ENCODE measurements at regions not wholly inside any gene's neighbourhood (a gene's known extent, or its start where the extent isn't known, plus 50 kb on each side); places are given as distances from the start of the nearest gene placed in this dataset.

DNA sequence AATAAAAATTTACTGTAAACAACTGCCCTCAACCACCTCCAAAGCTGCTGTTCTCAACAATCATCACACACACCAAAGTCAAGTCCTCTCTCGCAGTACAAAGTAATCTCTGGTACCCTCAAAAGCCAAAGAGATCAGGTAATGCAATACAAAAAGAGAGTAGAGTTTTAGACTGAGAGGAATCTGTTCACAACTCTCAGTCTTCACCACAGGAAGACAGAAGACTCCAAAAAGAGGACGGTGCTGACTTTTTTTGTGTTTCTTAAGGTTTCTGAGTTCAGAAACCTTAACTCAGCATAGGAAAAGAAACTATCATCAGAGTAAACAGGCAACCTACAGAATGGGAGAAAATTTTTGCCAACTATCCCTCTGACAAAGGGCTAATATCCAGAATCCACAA lies 1072.3 kb upstream of the DIAPH2 start:
- Histone ChIP-seq H3K9me3 (no peaks in the 10 kb centered on the region), H3K27ac (no peak overlapping the region), H3K4me3 (no peak overlapping the region), H3K36me3 (no peaks in the 10 kb centered on the region), H3K4me1 (no peaks in the 10 kb centered on the region), H3K27me3 (no peaks in the 10 kb centered on the region)
- intact Hi-C loops (cut with DNase I; ENCODE audit: low total_unique reads) (no loop called here), in situ Hi-C loops (cut with MboI; ENCODE audit: low sequenced_read_pairs in 4 of 4) (no loop called here)
- ATAC-seq (no peak), DNase-seq (no peak)
- TF ChIP-seq POLR2A (IDR thresholded peaks at IDR 0.05), result no peak
- TF ChIP-seq, protein P1, sequence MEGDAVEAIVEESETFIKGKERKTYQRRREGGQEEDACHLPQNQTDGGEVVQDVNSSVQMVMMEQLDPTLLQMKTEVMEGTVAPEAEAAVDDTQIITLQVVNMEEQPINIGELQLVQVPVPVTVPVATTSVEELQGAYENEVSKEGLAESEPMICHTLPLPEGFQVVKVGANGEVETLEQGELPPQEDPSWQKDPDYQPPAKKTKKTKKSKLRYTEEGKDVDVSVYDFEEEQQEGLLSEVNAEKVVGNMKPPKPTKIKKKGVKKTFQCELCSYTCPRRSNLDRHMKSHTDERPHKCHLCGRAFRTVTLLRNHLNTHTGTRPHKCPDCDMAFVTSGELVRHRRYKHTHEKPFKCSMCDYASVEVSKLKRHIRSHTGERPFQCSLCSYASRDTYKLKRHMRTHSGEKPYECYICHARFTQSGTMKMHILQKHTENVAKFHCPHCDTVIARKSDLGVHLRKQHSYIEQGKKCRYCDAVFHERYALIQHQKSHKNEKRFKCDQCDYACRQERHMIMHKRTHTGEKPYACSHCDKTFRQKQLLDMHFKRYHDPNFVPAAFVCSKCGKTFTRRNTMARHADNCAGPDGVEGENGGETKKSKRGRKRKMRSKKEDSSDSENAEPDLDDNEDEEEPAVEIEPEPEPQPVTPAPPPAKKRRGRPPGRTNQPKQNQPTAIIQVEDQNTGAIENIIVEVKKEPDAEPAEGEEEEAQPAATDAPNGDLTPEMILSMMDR (IDR thresholded peaks at IDR 0.05 in 4 of 5, conservative IDR thresholded peaks at IDR 0.05 in 1 of 5), result no peak

- Histone ChIP-seq H3K4me1 (no peaks in the 10 kb centered on the region), H3K27ac (no peak overlapping the region), H3K4me3 (no peak overlapping the region), H3K27me3 (no peaks in the 10 kb centered on the region), H3K36me3 (no peaks in the 10 kb centered on the region), H3K9me3 (no peaks in the 10 kb centered on the region)
- TF ChIP-seq, protein P1 (IDR thresholded peaks at IDR 0.05 in 4 of 5, conservative IDR thresholded peaks at IDR 0.05 in 1 of 5), result no peak
- no peak for TF ChIP-seq POLR2A (IDR thresholded peaks at IDR 0.05)
- intact Hi-C loops (cut with DNase I; ENCODE audit: low total_unique reads), result no loop called here
- no peak for DNase-seq
- in situ Hi-C loops (cut with MboI; ENCODE audit: low sequenced_read_pairs in 4 of 4), result no loop called here
- no peak for ATAC-seq
These were observed 1062.4 kb upstream of the DIAPH2 start for GRCh38 chrX:95622200-95622599.

GRCh38 chrX:95626748-95627147 lies 1057.9 kb upstream of the DIAPH2 start:
- intact Hi-C loops (cut with DNase I; ENCODE audit: low total_unique reads) (no loop called here), in situ Hi-C loops (cut with MboI; ENCODE audit: low sequenced_read_pairs in 4 of 4) (no loop called here)
- no peaks in the 10 kb centered on the region for H3K9me3 ChIP-seq
- ATAC-seq (no peak), DNase-seq (no peak)
- H3K27ac ChIP-seq, result no peak overlapping the region
- H3K36me3 ChIP-seq, result no peaks in the 10 kb centered on the region
- TF ChIP-seq POLR2A (IDR thresholded peaks at IDR 0.05), result no peak
- TF ChIP-seq, protein P1 (IDR thresholded peaks at IDR 0.05 in 4 of 5, conservative IDR thresholded peaks at IDR 0.05 in 1 of 5), result no peak
- H3K27me3 ChIP-seq, result peaks cover 0 to 2% (median 0%) of the 10 kb centered on the region in 3 donors
- no peaks in the 10 kb centered on the region for H3K4me1 ChIP-seq
- no peak overlapping the region for H3K4me3 ChIP-seq

DNA sequence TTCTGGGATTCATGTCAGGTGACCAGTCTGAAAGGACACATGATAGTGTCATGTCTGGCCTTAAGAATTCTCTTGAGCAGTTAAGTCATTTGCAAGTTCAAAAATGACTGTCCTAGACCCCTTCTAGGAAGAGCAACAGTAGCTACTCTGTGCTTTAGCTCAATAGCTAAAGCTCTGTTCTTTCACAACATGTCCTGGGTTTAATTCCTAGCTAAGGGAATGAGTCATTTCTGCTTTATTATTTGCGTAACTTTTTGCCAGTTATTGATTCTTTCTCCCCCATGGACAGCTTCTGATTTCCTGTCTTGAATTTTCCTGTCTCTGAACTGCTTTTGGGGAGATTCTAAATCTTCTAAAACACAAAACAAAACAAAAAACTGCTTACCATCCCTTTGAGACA lies 1055.8 kb upstream of the DIAPH2 start:
- H3K36me3 ChIP-seq, result no peaks in the 10 kb centered on the region
- peaks cover 0 to 2% (median 0%) of the 10 kb centered on the region in 3 donors for H3K27me3 ChIP-seq
- no peak overlapping the region for H3K27ac ChIP-seq
- no peak for DNase-seq
- intact Hi-C loops (cut with DNase I; ENCODE audit: low total_unique reads), result no loop called here
- no peak for ATAC-seq
- H3K4me3 ChIP-seq, result no peak overlapping the region
- in situ Hi-C loops (cut with MboI; ENCODE audit: low sequenced_read_pairs in 4 of 4), result no loop called here
- TF ChIP-seq, protein P1 (IDR thresholded peaks at IDR 0.05 in 4 of 5, conservative IDR thresholded peaks at IDR 0.05 in 1 of 5), result no peak
- TF ChIP-seq POLR2A (IDR thresholded peaks at IDR 0.05), result no peak
- H3K4me1 ChIP-seq, result no peaks in the 10 kb centered on the region
- H3K9me3 ChIP-seq, result no peaks in the 10 kb centered on the region

- no peaks in the 10 kb centered on the region for H3K36me3 ChIP-seq
- no peaks in the 10 kb centered on the region for H3K4me1 ChIP-seq
- DNase-seq, result no peak
- ATAC-seq, result no peak
- no peak overlapping the region for H3K4me3 ChIP-seq
- peaks cover 0 to 2% (median 0%) of the 10 kb centered on the region in 3 donors for H3K27me3 ChIP-seq
- in situ Hi-C loops (cut with MboI; ENCODE audit: low sequenced_read_pairs in 4 of 4), result no loop called here
- TF ChIP-seq POLR2A (IDR thresholded peaks at IDR 0.05), result no peak
- TF ChIP-seq, protein P1 (IDR thresholded peaks at IDR 0.05 in 4 of 5, conservative IDR thresholded peaks at IDR 0.05 in 1 of 5), result no peak
- H3K9me3 ChIP-seq, result no peaks in the 10 kb centered on the region
- intact Hi-C loops (cut with DNase I; ENCODE audit: low total_unique reads), result no loop called here
- H3K27ac ChIP-seq, result no peak overlapping the region
These were observed 1054.9 kb upstream of the DIAPH2 start for GRCh38 chrX:95629737-95630136.
